GM12872 (cell line): ENCODE measurements at regions not wholly inside any gene's neighbourhood (a gene's known extent, or its start where the extent isn't known, plus 50 kb on each side); places are given as distances from the start of the nearest gene placed in this dataset.

ENCODE experiments used
- TF ChIP-seq, protein P1 (sequence below): IDR thresholded peaks from 3 replicates; pipeline ENCODE4 v1.5.1; 2011; ENCODE audit warnings: low read depth, mild to moderate bottlenecking, low read length, moderate library complexity; ENCODE audit not compliant: insufficient read depth

DNA sequence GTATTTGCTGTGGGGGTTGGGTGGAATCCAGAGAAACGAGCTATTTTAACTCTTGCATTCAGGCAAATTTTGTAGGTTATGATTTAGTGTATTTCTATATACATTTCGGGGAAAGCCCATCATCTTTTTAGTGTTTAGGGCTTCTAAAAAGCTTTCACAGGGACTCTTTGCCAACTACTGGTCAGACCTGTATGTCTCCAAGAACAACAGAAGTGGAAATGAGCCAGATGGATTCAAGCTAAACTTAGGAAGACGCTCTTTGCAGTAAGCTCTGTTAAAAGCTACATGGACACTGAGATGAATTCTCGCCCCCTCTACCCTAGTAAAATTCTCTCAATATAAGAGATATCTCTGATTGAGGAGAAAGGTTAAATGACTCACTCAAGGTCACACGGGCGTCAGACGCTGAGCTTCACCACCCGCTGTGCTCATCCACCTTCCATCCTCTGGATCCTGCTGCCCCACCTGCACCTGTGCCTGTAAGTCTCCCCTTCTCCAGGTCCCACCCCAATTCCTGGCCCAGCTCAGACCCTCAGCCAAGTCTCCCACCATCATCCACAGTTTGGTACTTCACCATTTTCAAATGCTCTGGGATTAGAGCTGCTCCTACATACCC is 85.6 kb downstream of the MARCHF4 start:
- TF ChIP-seq, protein P1, sequence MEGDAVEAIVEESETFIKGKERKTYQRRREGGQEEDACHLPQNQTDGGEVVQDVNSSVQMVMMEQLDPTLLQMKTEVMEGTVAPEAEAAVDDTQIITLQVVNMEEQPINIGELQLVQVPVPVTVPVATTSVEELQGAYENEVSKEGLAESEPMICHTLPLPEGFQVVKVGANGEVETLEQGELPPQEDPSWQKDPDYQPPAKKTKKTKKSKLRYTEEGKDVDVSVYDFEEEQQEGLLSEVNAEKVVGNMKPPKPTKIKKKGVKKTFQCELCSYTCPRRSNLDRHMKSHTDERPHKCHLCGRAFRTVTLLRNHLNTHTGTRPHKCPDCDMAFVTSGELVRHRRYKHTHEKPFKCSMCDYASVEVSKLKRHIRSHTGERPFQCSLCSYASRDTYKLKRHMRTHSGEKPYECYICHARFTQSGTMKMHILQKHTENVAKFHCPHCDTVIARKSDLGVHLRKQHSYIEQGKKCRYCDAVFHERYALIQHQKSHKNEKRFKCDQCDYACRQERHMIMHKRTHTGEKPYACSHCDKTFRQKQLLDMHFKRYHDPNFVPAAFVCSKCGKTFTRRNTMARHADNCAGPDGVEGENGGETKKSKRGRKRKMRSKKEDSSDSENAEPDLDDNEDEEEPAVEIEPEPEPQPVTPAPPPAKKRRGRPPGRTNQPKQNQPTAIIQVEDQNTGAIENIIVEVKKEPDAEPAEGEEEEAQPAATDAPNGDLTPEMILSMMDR: no peak

DNA sequence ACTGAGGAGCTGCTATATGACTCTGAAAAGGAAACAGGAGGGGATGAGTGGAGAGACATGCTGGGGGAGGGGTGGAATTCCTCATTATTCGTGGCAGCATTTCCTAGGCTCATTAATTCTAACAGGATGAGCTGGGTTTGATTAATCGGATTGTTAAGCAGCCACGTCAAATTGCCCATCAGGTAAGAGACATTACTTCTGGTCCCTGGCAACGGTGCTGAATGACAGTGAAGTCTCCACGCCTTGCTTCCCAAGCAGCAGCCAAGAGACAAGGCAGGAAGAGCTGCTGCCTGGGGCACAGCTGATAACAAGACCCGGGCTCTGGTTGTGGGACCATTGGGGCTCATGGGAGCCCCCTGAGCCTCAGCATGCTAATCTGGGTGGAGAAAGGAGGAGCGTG is 86.6 kb downstream of the MARCHF4 start:
- TF ChIP-seq, protein P1: no peak

DNA sequence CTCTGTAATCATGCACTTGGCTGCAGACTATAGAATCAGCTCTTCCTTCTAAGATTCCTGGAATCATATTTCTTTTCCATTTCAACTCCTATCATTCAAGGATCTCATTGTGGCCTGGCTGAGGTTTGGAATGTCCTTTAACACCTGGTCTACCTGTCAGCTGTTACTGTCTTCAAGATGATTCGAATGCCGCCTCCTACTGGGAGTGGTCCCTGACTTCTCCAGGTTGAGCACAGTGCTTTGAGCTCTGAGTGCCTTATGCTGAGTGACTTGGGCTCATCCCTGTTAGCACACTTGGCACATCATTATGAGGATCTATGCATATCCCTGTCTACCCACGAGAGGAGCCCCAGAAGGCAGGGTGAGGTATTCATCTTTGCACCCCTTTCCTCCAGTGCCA is 87.6 kb downstream of the MARCHF4 start:
- TF ChIP-seq, protein P1: no peak

DNA sequence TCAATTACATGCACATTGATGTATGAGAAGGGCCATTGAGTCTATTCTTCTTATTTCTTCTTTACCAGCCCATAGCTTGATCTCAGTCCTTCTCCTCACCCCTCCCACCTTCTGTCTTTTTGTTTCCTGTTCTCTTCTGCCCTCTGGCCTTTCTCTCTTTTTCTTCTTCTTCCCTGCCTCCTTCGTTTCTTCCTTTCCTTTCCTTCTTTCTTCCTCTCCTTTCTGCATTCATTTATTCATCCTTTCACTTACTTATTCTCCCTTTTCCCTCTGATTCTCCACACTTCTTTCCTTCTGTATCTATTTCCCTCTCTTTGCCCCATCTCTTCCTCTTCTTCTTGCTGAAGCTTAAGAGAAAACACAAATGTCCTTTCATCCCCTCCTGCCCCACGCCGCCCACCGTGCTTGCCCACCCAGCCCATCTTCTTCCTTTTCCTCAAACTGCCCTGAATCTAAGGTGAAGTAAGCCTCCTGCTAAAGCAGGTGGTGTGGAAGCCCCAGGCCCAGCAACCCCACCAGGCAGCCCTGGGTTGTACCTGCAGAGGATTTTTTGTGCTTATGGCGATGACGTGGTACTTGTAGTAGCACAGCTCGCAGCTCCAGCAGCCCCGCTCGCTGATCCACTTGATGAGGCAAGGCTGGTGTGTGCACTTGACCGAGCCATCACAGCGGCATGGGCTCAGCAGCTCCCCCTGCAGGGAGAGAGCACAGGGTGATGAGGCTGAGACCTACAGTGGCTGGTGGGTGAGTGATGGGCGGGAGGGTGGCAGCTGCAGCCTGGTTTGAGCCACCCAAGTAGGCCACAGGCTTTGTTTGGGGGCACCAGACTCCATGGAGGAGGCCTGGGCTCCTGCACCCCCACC is 89.0 kb downstream of the MARCHF4 start:
- TF ChIP-seq, protein P1: peak; percentile 76

DNA sequence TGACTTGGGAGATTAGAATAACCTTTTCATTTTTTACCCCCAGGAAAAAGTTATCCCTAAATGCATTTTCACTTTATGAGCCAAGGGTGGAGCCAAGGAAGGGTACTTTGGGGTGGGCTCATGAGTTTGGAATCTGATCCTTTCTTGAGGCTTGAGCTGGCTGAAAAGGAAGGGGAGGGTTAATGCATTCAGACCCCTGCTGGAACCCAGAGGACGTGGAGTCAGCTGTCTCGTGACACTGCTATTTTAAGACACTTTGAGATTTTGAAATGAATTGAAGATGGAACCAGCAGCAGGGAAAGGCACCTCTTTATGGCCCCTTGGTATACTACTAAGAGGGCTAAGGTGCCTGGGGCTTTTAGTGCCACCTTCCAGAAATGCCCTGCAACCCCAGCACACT is 90.4 kb downstream of the MARCHF4 start:
- TF ChIP-seq, protein P1: no peak

DNA sequence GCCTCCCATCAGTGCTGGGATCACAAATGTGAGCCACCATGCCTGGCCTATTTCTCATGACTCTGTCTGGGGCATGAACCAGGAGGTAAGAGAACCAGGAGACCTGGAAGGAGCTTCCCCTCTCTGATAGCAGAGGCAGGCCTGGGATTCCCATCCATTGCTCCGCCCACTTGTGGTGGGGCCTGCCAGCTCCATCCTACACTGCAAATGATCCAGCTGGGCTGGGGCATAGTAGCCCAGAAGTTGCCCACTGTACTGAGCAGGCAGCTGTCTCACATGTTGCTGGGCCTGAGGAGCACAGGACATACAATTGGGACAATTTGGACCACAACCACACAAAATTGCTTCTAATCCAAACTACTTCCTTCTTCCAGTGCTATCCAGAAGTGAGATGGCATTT is 91.0 kb downstream of the MARCHF4 start:
- TF ChIP-seq, protein P1: no peak

DNA sequence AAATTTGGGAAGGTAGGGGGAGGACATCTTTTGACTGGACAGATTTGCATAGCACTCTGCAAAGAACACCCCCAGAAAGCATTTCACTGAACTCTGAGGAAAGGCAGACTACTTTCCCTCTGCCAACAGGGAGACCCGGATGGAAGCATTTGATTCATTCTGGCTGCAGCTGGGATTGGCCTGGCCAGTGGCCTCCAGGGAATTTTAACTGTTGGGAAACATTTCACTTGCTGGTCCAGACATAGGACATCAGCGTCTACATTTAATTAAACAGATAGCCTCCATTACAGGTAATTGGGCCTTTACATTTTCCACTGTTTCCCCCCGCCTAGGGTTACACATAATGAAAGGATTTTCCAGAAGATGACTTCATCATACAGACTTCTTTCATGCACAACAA is 92.8 kb downstream of the MARCHF4 start:
- TF ChIP-seq, protein P1: no peak
